WTC11 (cell line): ENCODE measurements at regions not wholly inside any gene's neighbourhood (a gene's known extent, or its start where the extent isn't known, plus 50 kb on each side); places are given as distances from the start of the nearest gene placed in this dataset.

Source experiments
- ATF1 ChIP-seq: sonication (generic); formaldehyde crosslinking; IDR thresholded peaks from 2 replicates; pipeline ENCODE4 v1.8.1; 2023; ENCODE audit warnings: mild to moderate bottlenecking, moderate library complexity, missing genetic modification reagents
- CTCF ChIP-seq: fragments of 200-600 bp; IDR thresholded peaks from 2 replicates; pipeline ENCODE4 v1.8.0; 2022; ENCODE audit warnings: antibody characterized with exemption
- NR2C2 ChIP-seq: sonication (generic); formaldehyde crosslinking; IDR thresholded peaks from 2 replicates; pipeline ENCODE4 v1.8.0; 2022; ENCODE audit warnings: mild to moderate bottlenecking, missing genetic modification reagents
- TP53 ChIP-seq: sonication (generic); formaldehyde crosslinking; IDR thresholded peaks from 2 replicates; pipeline ENCODE4 v1.8.1; 2023; ENCODE audit warnings: mild to moderate bottlenecking, missing genetic modification reagents

- no peak for TF ChIP-seq TP53 (CRISPR knock-in tag)
- no peak for TF ChIP-seq CTCF
- no peak for TF ChIP-seq NR2C2 (CRISPR knock-in tag)
- no peak for TF ChIP-seq ATF1 (CRISPR knock-in tag)
These were observed 153.2 kb upstream of the FRG1 start for GRCh38 chr4:189787216-189788031.
